A673 (cell line): ENCODE measurements at regions not wholly inside any gene's neighbourhood (a gene's known extent, or its start where the extent isn't known, plus 50 kb on each side); places are given as distances from the start of the nearest gene placed in this dataset.

Experiments
- BruUV-seq: library from RNA; stranded (reverse); fragments of 400-500 nt; replicated peaks from 2 replicates; lab custom pipeline; 2021; lab: Mats Ljungman, UMichigan
- CTCF ChIA-PET: fragments of 300-600 bp; sonication (Branson Sonifier 250); formaldehyde crosslinking; loops from one replicate; lab custom pipeline; 2022; ENCODE audit warnings: antibody characterized with exemption; lab: Charles Lee
- POLR2A ChIA-PET: fragments of 300-600 bp; sonication (Branson Sonifier 250); formaldehyde crosslinking; loops from one replicate; lab custom pipeline; 2022; ENCODE audit warnings: antibody characterized with exemption; ENCODE audit not compliant: low non-redundant PET; lab: Charles Lee
- DNase-seq: peaks from one replicate; pipeline ENCODE4 v3.0.0-alpha.2; 2015; ENCODE audit warnings: low spot score
- H3K27ac ChIP-seq: fragments of 200-600 bp; sonication (generic); 2 replicates; pipeline ENCODE4 v1.5.1; 2016; ENCODE audit warnings: mixed run types, low read depth, mild to moderate bottlenecking, mixed read lengths, antibody characterized with exemption, low read length; ENCODE audit not compliant: poor library complexity, severe bottlenecking
- H3K27me3 ChIP-seq: fragments of 200-600 bp; sonication (generic); replicated peaks from 2 replicates; pipeline ENCODE4 v1.6.1; 2017; ENCODE audit warnings: mixed run types, low read depth, mild to moderate bottlenecking, mixed read lengths, antibody characterized with exemption, low read length; ENCODE audit not compliant: insufficient read depth, poor library complexity
- H3K36me3 ChIP-seq: fragments of 200-600 bp; sonication (generic); 2 replicates; pipeline ENCODE4 v1.6.1; 2016; ENCODE audit warnings: mixed run types, mild to moderate bottlenecking, mixed read lengths, antibody characterized with exemption, low read length; ENCODE audit not compliant: insufficient read depth, poor library complexity, severe bottlenecking
- H3K4me1 ChIP-seq: fragments of 200-600 bp; sonication (generic); 2 replicates; pipeline ENCODE4 v1.6.1; 2017; ENCODE audit warnings: mixed run types, mild to moderate bottlenecking, mixed read lengths, antibody characterized with exemption, low read length; ENCODE audit not compliant: insufficient read depth, poor library complexity, severe bottlenecking
- H3K4me3 ChIP-seq: fragments of 200-600 bp; sonication (generic); 2 replicates; pipeline ENCODE4 v1.5.1; 2016; ENCODE audit warnings: low read depth, mixed run types, mild to moderate bottlenecking, mixed read lengths, low read length; ENCODE audit not compliant: poor library complexity, severe bottlenecking
- H3K9me3 ChIP-seq: fragments of 200-600 bp; sonication (generic); 2 replicates; pipeline ENCODE4 v1.6.1; 2016; ENCODE audit warnings: mixed run types, low read depth, mild to moderate bottlenecking, mixed read lengths, antibody characterized with exemption, low read length; ENCODE audit not compliant: poor library complexity, severe bottlenecking
- CTCF ChIP-seq: fragments of 300-800, 200-600 bp; sonication (generic); conservative IDR thresholded peaks from 2 replicates; pipeline ENCODE4 v1.5.1; 2017; ENCODE audit warnings: low read depth, mild to moderate bottlenecking, antibody characterized with exemption, low read length, moderate library complexity, mixed read lengths
- EZH2 ChIP-seq: fragments of 200-600 bp; sonication (generic); IDR thresholded peaks from 2 replicates; pipeline ENCODE4 v1.6.1; 2017; ENCODE audit warnings: borderline replicate concordance, low read depth, mild to moderate bottlenecking, mixed read lengths, antibody characterized with exemption, low read length; ENCODE audit not compliant: poor library complexity, severe bottlenecking
- intact Hi-C: fragments of 100-400 bp; cut with micrococcal nuclease; formaldehyde crosslinking; loops from one replicate; pipeline ENCODE4 v1.10.0; 2022; ENCODE audit not compliant: unreplicated experiment

- Histone ChIP-seq H3K4me3 (no peak overlapping the region), H3K27me3 (no peaks in the 10 kb centered on the region), H3K36me3 (no peaks in the 10 kb centered on the region), H3K27ac (no peak overlapping the region), H3K9me3 (no peaks in the 10 kb centered on the region), H3K4me1 (peaks cover 61% of the 10 kb centered on the region)
- BruUV-seq = no TSS peak
- ChIA-PET POLR2A (no interaction called here), CTCF (interaction anchor here (0.5 to 0.6 kb wide), 2 partner anchors 101 to 253 kb away, joined by 6 to 9 read pairs; no protein-coding TSS in a partner anchor)
- no peak for DNase-seq
- TF ChIP-seq CTCF (no peak), EZH2 (no peak)
- intact Hi-C loops = no loop called here
Observed at GRCh38 chr5:142422429-142422828, 97.6 kb upstream of the SPRY4 start.

GRCh38 chr5:142421621-142422397, 97.0 kb upstream of the SPRY4 start:
- Histone ChIP-seq H3K27ac (peak overlapping the region; percentile 57), H3K4me3 (no peak overlapping the region), H3K36me3 (no peaks in the 10 kb centered on the region), H3K27me3 (no peaks in the 10 kb centered on the region), H3K4me1 (peaks cover 55% of the 10 kb centered on the region), H3K9me3 (no peaks in the 10 kb centered on the region)
- TF ChIP-seq CTCF (no peak), EZH2 (no peak)
- no TSS peak for BruUV-seq
- CTCF ChIA-PET = interaction anchor here (0.6 kb wide), 1 partner anchor 100 kb away, joined by 9 read pairs; no protein-coding TSS in a partner anchor
- intact Hi-C loops = no loop called here
- POLR2A ChIA-PET = no interaction called here
- no peak for DNase-seq

GRCh38 chr5:142421228-142421617, 96.4 kb upstream of the SPRY4 start:
- H3K27ac ChIP-seq = peak overlapping the region; percentile 57
- no peaks in the 10 kb centered on the region for H3K36me3 ChIP-seq
- peak; percentile 44 for DNase-seq
- ChIA-PET CTCF (no interaction called here), POLR2A (no interaction called here)
- no TSS peak for BruUV-seq
- H3K9me3 ChIP-seq = no peaks in the 10 kb centered on the region
- H3K27me3 ChIP-seq = no peaks in the 10 kb centered on the region
- intact Hi-C loops = no loop called here
- no peak for TF ChIP-seq CTCF
- no peak for TF ChIP-seq EZH2
- peaks cover 51% of the 10 kb centered on the region for H3K4me1 ChIP-seq
- no peak overlapping the region for H3K4me3 ChIP-seq
